K562 (cell line): ENCODE measurements at regions not wholly inside any gene's neighbourhood (a gene's known extent, or its start where the extent isn't known, plus 50 kb on each side); places are given as distances from the start of the nearest gene placed in this dataset.

Experiments used
- ATAC-seq: fragments of 200-7000 bp; cut with Tn5 transposase; 3 replicates; pipeline ENCODE4 v1.9.1; 2020; ENCODE audit warnings: moderate library complexity
- BruUV-seq: library from RNA; stranded (reverse); fragments of 400-500 nt; replicated peaks from 2 replicates; lab custom pipeline; 2021; lab: Mats Ljungman, UMichigan
- CTCF ChIA-PET: fragments of 300-600 bp; formaldehyde crosslinking; extraction: SDS; loops from one replicate; lab custom pipeline; 2021; ENCODE audit warnings: low intra/inter-chr PET ratio; lab: Yijun Ruan, JAX
- POLR2A ChIA-PET: fragments of 300-600, 350-650 bp; sonication (Branson Sonifier 250); formaldehyde crosslinking; extraction: SDS; loops from one replicate; lab custom pipeline; 2021; ENCODE audit warnings: antibody characterized with exemption, inconsistent platforms; lab: Yijun Ruan, JAX
- DNase-seq, 4 experiments: peaks; one replicate each; pipeline versions ENCODE4 v3.0.0 to v3.0.0-alpha.2; 2011 to 2018; ENCODE audit warnings: low spot score in 3 of 4, mixed read lengths in 3 of 4; ENCODE audit errors: extremely low read depth in 1 of 4
- FAIRE-seq: peaks from 2 replicates; lab custom pipeline; 2011; peaks lifted over from hg19 to GRCh38; lab: Jason Lieb, UNC
- H2AFZ ChIP-seq: 2 replicates; pipeline ENCODE4 v1.6.0; 2011; ENCODE audit warnings: low read depth, low read length, control low read depth, inconsistent platforms
- H3K27ac ChIP-seq: fragments of 200-600 bp; 3 replicates; pipeline ENCODE4 v1.8.0; 2011; ENCODE audit warnings: low read depth, mild to moderate bottlenecking, control low read depth, inconsistent platforms, low read length, moderate library complexity, mixed read lengths; ENCODE audit errors: extremely low read depth
- H3K27me3 ChIP-seq, 2 experiments: fragments of 300-600 bp in 1 of 2; 2 replicates in 1 of 2; 3 replicates in 1 of 2; pipeline versions ENCODE4 v1.6.0 to v1.8.0; 2011; ENCODE audit warnings: inconsistent platforms in 2 of 2, low read length in 2 of 2, mild to moderate bottlenecking in 1 of 2, mixed read lengths in 1 of 2, moderate library complexity in 1 of 2; ENCODE audit not compliant: control insufficient read depth in 2 of 2, insufficient read depth in 2 of 2
- H3K36me3 ChIP-seq: fragments of 300-600 bp; 3 replicates; pipeline ENCODE4 v1.8.0; 2011; ENCODE audit warnings: mild to moderate bottlenecking, low read length, inconsistent platforms; ENCODE audit not compliant: control insufficient read depth, insufficient read depth
- H3K4me1 ChIP-seq, 2 experiments: fragments of 200-600 bp in 1 of 2; replicated peaks in 1 of 2; 2 replicates in 1 of 2; 3 replicates in 1 of 2; pipeline versions ENCODE4 v1.5.1 to v1.8.0; 2011; ENCODE audit warnings: inconsistent platforms in 2 of 2, low read length in 2 of 2, mild to moderate bottlenecking in 1 of 2, mixed read lengths in 1 of 2, moderate library complexity in 1 of 2; ENCODE audit not compliant: control insufficient read depth in 2 of 2, insufficient read depth in 2 of 2
- H3K4me2 ChIP-seq: 2 replicates; pipeline ENCODE4 v1.6.1; 2011; ENCODE audit warnings: low read length, control low read depth, inconsistent platforms, mixed read lengths; ENCODE audit not compliant: insufficient read depth
- H3K4me3 ChIP-seq: fragments of 200-600 bp; sonication (generic), shearing (Covaris generic); 2 replicates; pipeline ENCODE4 v1.5.1; 2016; ENCODE audit warnings: control low read depth, inconsistent platforms
- H3K79me2 ChIP-seq: fragments of 200-600 bp; 3 replicates; pipeline ENCODE4 v1.8.0; 2011; ENCODE audit warnings: low read length, inconsistent platforms; ENCODE audit not compliant: control insufficient read depth, insufficient read depth
- H3K9ac ChIP-seq, 2 experiments: 2 replicates each; pipeline versions ENCODE4 v1.6.0 to v1.6.1; 2011; ENCODE audit warnings: low read depth in 2 of 2, low read length in 2 of 2, control low read depth in 1 of 2, inconsistent platforms in 1 of 2, mild to moderate bottlenecking in 1 of 2, mixed read lengths in 1 of 2; ENCODE audit not compliant: insufficient read depth in 1 of 2
- H3K9me1 ChIP-seq: one replicate; pipeline ENCODE4 v1.6.0; 2011; ENCODE audit warnings: inconsistent platforms, mild to moderate bottlenecking, low read length, moderate library complexity; ENCODE audit not compliant: control insufficient read depth, insufficient read depth
- H3K9me3 ChIP-seq: replicated peaks from 2 replicates; pipeline ENCODE4 v1.5.1; 2011; ENCODE audit warnings: low read depth, low read length, inconsistent platforms; ENCODE audit not compliant: control insufficient read depth, insufficient read depth
- H4K20me1 ChIP-seq: replicated peaks from 2 replicates; pipeline ENCODE4 v1.6.1; 2011; ENCODE audit warnings: low read length, inconsistent platforms, mixed read lengths; ENCODE audit not compliant: control insufficient read depth, insufficient read depth
- ATF2 ChIP-seq: sonication (generic); formaldehyde crosslinking; IDR thresholded peaks from 2 replicates; pipeline ENCODE4 v1.8.1; 2022; ENCODE audit warnings: missing genetic modification reagents
- ELF4 ChIP-seq: fragments of 450-650 bp; formaldehyde crosslinking; IDR thresholded peaks from 2 replicates; pipeline ENCODE4 v1.4.0; 2022; ENCODE audit warnings: missing genetic modification characterization
- GATAD2B ChIP-seq: fragments of 450-650 bp; IDR thresholded peaks from 2 replicates; pipeline ENCODE4 v1.6.1; 2017; ENCODE audit warnings: mild to moderate bottlenecking, borderline replicate concordance
- LCOR ChIP-seq: sonication (generic); formaldehyde crosslinking; IDR thresholded peaks from 2 replicates; pipeline ENCODE4 v1.8.0; 2022; ENCODE audit warnings: mild to moderate bottlenecking, missing genetic modification reagents
- MCM3 ChIP-seq: fragments of 450-650 bp; IDR thresholded peaks from 2 replicates; pipeline ENCODE4 v1.6.1; 2016
- POLR2AphosphoS2 ChIP-seq: IDR thresholded peaks from 2 replicates; pipeline ENCODE4 v1.6.1; 2012; ENCODE audit warnings: low read length, improper control_type of control experiment
- ZNF512 ChIP-seq: IDR thresholded peaks from 2 replicates; pipeline ENCODE4 v1.6.1; 2016; ENCODE audit warnings: missing genetic modification characterization, missing compliant biosample characterization
- ZNF518B ChIP-seq: fragments of 250-450 bp; sonication (Bioruptor Pico); IDR thresholded peaks from 2 replicates; pipeline ENCODE4 v1.5.0; 2021; ENCODE audit warnings: mild to moderate bottlenecking, moderate library complexity
- ZNF644 ChIP-seq: fragments of 200-800 bp; sonication (Bioruptor generic); IDR thresholded peaks from 2 replicates; pipeline ENCODE4 v1.6.1; 2016; ENCODE audit warnings: low read depth, missing genetic modification characterization, missing compliant biosample characterization
- ZNF764 ChIP-seq: fragments of 250-450 bp; sonication (Bioruptor Pico); IDR thresholded peaks from 2 replicates; pipeline ENCODE4 v1.4.0; 2020; ENCODE audit warnings: low read depth, mild to moderate bottlenecking, moderate library complexity
- WGBS: fragments of 100-300 bp; shearing (Covaris generic); methylation state at CpG from one replicate; pipeline ENCODE4 v1.1.6; 2016; ENCODE audit warnings: low coverage, mixed read lengths; ENCODE audit not compliant: insufficient coverage; ENCODE audit errors: missing lambda C conversion rate; 5-methylcytosine and 5-hydroxymethylcytosine counted together
- in situ Hi-C: fragments of 300-500 bp; cut with MboI; formaldehyde crosslinking; loops from 4 replicates; pipeline ENCODE4 v1.15.0; 2018; ENCODE audit warnings: inconsistent platforms, mixed read lengths
- intact Hi-C: fragments of 100-400 bp; cut with micrococcal nuclease; formaldehyde crosslinking; loops from 2 replicates; pipeline ENCODE4 v1.14.2; 2022

- Histone ChIP-seq H3K27me3 (no peaks in the 10 kb centered on the region), H4K20me1 (no peaks in the 10 kb centered on the region), H3K27ac (no peak overlapping the region), H3K9ac (no peak overlapping the region), H3K9me3 (no peaks in the 10 kb centered on the region), H3K36me3 (no peaks in the 10 kb centered on the region), H3K79me2 (no peaks in the 10 kb centered on the region), H3K4me1 (no peaks in the 10 kb centered on the region), H3K4me3 (no peak overlapping the region), H3K9me1 (no peaks in the 10 kb centered on the region), H3K4me2 (no peak overlapping the region), H2AFZ (no peak overlapping the region)
- in situ Hi-C loops = loop anchor here (25.0 kb wide), 1 partner anchor 1417 kb away; no protein-coding TSS in a partner anchor
- ATAC-seq (no peak), DNase-seq (no peak), FAIRE-seq (no peak)
- BruUV-seq = no TSS peak
- intact Hi-C loops = no loop called here
- TF ChIP-seq ZNF512 (tag) (no peak), ZNF644 (tag) (no peak), ZNF518B (CRISPR knock-in tag) (no peak), ATF2 (CRISPR knock-in tag) (no peak), ELF4 (CRISPR knock-in tag) (no peak), LCOR (no peak), ZNF764 (no peak), MCM3 (no peak), POLR2AphosphoS2 (no peak), GATAD2B (no peak)
- 4% methylated on average over 2 of the region's 2 CpGs for WGBS
- CTCF ChIA-PET = no interaction called here
- POLR2A ChIA-PET = no interaction called here
Measured at GRCh38 chr2:137829251-137829650, 135.0 kb upstream of the HNMT start.
